NCI-H524 treated with DMSO at 0.1 percent for 48 hours (cell line): ENCODE measurements at regions not wholly inside any gene's neighbourhood (a gene's known extent, or its start where the extent isn't known, plus 50 kb on each side); places are given as distances from the start of the nearest gene placed in this dataset.
"Not testable (repeated sequence)": the region's sequence is repeated elsewhere in the genome, so short reads cannot be mapped to it uniquely, and the experiment has no call there.

Experiments
- DNase-seq: peaks from one replicate; lab custom pipeline; 2025; lab: John Stamatoyannopoulos, UW

DNA sequence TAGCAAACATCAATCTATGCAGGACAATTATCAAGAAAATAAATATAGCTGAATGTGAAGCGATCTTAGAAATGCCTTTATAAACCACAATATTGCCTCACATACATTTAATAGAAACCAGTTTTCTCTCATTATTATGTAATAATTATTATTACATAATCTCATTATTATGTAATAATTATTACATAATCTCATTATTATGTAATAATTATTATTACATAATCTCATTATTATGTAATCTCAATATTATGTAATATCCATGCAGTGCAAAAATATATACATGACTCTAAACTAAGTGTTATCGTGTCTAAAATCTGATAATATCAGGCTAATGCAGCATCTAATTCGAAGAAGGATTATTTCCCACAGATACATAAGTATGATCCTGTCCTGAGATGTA is 563.9 kb upstream of the SEMA6A start:
- no peak for DNase-seq

DNA sequence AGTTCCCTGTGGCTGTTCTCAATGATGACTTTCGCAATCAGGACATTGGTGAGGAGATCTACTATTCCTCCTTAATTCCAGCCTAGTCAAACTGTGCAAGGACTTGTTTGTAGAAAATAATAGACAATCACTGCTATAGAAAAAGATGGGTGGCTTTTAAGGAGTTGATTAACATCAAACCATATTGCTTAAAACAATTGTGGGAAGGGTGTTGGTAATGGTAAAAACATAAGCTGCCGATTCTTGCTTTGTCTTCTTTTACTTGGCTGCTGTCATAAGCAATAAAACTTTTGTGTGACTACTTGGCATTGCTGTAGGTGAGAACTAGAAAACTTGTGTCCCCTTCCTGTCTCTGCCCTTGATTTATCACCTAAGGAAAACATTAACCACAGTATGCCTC is 561.2 kb upstream of the SEMA6A start:
- no peak for DNase-seq

DNA sequence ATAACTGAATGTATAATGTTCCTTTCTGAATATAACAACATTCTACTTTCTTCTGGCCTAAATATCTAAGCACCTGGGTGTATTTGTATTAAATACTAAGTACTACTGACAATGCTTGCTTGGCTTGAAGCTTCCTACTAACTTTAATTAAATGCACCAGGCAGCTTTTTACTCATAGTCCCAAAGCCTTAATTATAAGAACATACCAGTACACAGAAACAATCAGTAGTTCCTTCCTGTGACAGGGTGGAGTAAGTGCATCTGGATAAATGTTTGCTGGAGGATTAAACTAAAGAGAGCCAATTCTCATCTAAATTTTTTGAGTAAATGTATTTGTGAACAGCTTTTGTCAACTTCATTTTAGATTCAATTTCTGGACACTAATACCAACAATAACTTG is 558.6 kb upstream of the SEMA6A start:
- no peak for DNase-seq

DNA sequence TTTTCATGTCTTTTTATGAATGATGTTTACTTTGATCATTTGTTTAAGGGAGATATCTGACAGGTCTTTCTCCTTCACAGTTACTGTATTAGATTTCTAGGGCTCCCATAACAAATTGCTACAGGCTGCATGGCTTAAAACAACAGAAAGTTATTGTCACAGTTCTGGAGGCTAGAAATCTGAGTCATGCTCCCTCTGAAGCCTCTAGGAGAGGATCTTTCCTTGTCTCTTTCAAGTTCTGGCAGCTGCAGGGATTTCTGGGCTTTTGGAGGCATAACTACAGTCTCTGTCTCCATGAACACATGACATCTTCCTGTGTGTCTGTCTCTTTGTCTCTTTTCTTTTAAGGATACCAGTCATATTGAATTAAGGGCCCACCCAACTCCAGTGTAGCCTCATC is 557.3 kb upstream of the SEMA6A start:
- DNase-seq: no peak

DNA sequence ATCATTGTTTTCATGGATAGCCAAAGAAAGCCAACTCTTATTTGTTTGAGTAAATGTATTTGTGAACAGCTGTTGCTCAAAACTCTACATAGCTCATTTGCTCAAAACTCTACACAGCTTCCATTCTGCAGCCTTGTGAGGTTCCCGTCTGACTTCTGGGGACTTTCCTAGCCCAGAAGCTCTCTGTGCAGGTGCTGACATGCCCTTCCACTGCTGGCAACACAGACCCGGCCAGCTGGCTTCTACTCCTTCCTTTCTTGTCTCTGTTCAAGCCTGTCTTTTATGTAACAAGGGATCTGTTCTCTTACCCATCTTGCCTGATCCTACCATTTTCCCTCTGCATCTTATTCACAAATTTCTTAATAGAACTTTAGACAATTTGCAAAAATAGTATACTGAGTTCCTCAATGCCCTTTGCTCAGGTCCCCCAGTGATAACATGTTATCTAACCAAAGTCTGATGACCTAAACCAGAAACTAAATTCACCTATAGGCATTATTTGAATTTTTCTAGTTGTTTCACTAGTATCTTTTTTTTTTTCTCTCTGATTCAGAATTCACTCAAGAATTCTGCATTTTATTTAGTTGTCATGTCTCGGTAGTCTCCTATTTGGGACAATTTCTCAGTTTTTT is 556.5 kb upstream of the SEMA6A start:
- DNase-seq: no peak

DNA sequence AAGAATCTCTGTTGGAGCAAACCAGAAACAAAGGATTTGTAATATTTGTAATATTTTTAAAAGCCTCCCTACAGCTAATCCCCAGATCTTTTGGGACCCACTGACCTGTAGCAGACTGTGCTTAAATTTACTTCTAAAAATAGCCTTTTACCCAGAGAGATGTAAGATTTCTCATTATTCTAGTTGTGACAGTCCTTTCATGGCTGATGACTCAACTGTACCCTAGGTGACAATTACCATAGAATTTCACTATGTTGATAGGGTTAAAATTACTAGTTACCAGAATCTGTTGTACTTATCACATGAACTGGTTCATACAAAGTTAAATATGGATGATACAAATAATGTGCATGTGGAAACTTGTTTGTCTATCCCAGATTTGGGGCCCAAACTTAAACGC is 543.9 kb upstream of the SEMA6A start:
- no peak for DNase-seq

DNA sequence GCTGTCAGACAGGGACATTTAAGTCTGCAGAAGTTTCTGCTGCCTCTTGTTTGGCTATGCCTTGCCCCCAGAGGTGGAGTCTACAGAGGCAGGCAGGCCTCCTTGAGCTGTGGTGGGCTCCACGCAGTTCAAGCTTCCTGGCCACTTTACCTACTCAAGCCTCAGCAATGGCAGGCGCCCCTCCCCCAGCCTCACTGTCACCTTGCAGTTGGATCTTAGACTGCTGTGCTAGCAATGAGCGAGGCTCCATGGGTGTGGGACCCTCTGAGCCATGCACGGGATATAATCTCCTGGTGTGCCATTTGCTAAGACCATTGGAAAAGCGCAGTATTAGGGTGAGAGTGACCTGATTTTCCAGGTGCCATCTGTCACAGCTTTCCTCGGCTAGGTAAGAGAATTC is 542.7 kb upstream of the SEMA6A start:
- DNase-seq: not testable (repeated sequence)

DNA sequence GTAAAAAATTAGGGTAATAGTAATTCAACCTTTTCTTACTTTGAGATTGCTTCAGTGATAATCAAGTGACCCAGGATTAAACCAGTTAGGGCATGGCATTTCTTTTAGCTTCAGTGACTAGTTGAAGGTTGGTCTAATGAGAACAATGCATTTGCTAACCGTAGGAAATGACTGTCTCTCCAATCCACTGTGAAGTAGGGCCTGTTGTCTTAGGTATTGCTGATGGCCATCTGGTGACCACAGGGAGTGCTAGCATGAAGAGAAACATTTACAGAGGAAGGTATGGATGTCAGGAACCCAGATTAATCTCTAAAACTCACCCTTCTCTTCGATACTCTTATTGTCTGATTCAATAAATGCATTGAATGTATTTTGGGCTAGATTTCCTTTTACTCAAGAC is 535.9 kb upstream of the SEMA6A start:
- DNase-seq: no peak

DNA sequence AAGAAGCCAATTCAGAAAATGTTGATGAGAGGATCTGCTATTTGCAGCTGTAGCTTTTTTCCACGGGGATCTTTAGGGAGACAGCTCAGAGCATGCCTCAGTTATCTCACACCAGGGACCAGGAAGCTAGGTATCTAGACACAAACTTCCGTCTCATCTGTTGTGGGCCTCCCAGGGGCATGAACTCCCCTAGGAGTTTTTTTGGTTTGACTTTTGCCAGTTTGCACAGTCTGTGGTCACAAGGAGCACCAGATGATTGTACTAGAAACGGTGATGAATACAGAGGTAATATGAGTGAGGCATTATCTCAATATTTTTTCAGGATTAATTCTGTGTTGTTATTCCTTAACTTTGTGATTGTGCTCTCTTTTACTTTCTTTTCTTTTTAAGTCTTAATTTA is 533.2 kb upstream of the SEMA6A start:
- DNase-seq: no peak

DNA sequence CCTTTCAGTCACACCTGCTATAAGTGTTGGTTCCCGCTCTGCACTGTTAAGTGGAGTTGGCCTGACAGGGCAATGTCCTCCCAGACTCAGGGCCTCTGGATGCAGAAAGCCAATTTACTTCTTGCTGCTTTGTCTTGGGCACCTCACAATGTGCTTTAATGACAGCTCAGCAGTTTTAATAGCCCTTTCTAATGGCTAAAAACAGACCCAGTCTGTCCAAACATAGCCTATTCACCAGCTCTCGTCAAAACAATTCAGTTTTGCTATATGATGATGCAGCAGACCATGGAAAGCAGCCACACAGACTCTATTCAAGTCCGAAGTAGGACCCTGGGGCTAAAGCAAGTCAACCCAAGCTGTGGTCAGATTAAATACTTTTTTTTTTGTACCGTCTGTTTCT is 529.1 kb upstream of the SEMA6A start:
- no peak for DNase-seq

DNA sequence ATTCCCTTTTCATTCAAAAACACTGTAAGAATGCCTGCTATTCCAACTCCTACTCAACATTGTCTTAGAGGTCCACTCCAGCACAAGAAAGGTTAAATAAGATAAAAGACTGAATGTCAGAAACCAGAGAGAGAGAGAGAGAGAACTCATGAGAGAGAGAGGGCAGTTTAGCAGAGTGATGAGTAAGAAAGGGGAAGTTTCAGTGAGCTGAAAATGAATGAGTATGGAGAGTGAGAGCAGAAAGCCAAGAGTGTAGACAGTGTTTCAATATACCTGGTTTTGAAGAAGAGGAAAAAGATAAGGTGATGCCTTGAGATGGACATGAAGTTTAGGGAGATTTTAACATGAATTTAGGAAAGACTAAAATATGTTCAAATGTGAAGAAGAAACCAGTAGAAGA is 528.0 kb upstream of the SEMA6A start:
- DNase-seq: no peak

DNA sequence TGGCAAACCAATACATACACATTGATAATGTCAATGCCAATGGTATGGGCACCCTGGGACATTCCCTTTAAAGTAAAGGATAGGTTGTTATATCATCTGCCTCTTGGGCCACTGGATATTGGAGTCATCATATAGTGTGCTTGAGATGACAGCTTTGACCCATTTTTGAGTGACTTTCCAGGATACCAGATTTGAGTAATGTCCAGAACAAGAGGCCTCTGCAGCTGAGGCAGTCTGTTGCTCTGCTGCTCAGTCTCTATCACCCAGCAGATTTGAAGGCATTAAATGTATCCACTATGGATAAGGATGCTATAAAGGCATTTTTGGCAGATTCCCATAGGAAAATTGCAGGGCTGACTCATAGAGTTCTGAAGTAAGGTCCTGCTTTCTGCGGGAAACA is 525.6 kb upstream of the SEMA6A start:
- no peak for DNase-seq

DNA sequence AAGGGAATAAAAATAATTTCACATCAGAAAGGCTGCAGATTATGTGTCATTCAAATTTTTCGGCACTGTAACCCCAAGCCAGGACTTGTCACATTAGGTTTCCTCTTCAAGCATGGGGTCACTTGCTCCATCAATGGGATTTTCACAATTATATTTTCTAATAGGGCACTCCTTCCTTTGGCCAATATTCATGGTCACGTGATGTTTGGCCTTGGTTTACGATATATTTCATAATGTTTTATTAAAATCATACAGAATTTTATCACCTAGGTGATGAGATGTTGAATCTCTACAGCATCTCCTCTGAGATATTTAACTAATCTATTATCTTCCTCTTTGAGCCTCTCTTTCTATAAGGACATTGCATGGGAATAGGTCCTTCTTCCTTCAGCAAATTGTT is 523.5 kb upstream of the SEMA6A start:
- no peak for DNase-seq

DNA sequence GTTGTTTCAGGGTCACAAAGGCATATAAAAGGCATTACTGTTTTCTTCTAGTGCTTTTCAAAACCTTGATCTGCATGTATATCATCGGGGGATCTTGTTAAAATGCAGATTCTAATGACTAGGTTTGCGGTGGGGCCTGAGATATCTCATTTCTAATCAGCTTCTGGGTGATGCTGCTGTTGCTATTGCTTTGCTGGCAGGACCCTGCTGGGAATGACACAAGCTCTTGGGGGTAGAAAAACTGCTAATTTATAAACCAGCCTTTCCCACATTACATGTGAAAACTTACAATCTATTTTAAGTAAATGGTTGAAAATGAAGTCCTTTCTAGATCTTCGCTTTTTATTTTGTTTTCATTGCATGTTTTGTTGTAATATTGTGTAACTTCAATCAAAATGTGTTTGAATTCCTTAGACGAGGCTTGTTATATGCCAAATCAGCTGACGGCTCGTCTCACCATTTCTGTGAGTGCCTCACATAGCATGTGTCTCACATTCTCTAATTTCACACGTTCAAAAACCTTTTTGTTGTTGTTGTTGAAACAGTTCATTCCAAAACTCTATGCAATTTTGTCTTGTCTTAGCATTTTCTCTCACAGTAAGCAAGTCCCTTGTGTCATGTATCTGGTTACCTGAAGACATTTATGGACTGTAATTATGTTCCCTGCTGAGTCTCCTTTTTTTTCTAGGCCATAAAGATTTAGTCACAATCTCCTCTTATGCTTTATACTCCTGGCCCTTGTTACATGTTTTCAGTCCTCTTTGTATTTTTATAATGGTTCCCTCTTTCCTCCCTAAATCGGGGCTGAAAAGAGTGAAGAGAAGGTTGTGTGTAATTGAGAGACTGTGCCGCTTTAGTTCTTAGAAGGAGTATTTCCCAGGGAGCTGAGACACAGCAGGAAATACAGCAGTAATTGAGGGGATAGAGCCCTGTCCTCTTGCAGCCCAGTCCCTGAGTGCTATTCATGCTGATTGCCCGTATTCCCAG is 521.0 kb upstream of the SEMA6A start:
- no peak for DNase-seq

DNA sequence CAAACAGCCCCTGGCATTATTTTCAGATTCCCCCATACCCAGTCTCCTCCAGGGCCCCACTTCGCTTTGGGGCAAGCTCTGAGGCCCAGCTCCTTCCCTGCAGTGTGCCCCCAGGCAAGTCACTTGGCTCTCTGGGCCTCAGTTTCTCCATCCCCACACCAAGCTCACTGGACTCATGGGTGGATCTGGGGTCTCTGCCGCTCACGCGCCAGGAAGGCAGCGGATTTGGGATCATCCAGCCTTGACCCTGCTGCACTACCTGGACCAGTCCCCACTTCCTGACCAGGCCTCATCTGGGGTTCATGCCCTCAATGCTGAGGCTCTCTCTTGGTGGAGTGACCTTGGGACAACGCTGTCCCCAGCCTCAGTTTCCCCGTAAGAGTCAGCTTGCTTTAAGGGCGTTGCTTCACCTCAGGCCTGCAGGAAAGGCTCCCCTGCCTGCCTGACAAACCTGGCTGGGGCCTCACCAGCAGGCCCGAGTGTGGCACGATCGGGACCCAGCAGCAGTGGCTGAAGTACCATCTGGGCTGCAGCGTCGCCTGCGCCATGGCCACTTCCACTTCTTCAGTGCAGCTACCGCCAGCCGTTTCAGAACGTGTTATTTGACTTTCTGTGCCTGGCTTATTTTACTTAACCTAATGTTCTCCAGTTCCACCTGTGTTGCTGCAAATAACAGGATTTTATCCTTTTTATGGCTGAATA is 519.6 kb upstream of the SEMA6A start:
- no peak for DNase-seq

DNA sequence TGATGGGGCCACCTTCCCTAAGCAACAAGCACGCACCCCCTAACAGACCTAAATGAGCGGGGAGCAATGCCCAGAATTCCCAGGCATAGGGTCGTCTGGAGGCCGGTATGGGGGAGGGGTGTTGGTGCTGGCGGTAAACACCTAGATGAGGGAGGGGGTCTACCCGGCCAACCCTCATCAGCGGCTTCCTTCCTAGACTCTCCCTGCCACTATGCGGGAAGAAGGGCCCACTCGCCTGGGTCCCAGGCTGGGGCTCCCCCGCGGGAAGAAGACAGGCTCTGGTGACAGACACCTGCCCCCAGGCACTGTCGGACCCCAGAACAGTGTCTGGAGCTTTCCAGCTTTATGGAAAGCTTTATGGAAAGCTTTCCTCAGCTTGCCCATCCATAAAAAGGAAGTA is 519.0 kb upstream of the SEMA6A start:
- no peak for DNase-seq

DNA sequence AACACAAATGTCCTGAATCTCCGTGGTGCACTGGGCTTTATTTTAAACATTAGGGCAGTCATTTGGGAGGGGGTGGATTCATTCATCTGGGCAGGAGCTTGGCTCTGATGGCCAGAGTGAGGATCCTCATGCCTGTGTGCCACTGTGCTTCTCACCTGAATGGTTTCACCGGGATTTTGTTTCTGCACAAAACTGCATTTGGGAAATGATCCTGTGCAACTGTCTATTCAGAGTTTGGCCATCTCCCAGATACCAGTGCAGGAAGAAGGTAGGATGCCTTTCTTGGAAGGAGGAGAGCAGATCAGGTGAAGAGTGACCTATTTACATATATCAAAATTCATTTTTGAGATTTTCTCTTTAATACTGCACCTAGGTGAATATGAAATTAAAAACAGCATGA is 514.4 kb upstream of the SEMA6A start:
- DNase-seq: no peak

DNA sequence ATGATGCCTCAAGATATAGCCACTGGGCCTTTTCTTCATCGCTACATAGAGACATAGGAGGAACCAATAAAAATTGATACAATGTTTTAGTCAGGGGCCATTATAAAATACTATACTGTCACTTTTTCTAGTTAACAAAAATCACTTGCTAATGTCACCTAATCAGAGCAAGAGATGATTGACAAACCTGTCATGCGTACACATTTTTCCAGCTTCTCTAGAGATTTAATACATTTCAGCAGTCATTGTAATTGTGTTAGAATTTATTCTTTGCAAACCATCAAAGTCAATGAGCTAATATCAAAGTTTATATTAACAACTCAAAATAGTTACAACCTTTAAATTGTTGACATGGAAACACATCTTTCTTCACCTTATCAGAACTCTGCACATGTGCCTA is 513.6 kb upstream of the SEMA6A start:
- no peak for DNase-seq

DNA sequence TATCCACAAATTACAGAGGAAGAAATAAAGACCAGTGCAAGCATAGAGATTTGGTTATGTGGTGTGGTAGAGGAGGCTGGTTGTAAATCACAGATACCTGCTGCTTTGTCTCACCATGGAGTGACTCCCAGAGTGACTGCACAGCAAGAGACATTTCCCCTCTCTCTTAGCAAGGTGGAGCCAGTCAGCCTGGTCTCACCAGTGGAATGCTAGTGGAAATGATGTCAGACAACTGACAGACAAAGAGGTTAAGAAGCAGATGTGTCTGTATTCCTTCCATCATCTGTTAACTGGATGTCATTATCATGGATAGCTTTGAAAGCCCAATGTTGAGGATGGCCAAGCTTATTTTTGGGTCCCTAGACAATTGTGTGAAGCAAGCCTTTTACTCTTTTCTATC is 509.4 kb upstream of the SEMA6A start:
- no peak for DNase-seq

DNA sequence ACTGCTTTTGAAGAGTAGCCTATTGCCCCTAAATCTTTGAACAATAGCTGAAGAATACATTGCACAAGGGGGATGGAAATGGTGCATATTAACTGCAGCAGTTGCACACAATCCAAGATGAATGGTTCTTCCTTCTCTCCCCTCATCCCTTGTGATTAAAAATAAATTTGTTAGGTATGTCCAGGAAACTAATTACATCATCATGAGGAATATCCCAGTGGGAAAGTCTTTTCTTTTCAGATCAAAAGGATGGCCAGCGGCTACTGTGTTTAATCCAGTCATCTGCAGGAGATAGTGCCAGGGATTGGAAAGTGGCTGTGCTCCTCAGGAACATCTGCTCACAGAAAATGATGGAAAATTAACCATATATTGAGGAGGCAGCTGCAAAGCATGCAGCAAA is 508.4 kb upstream of the SEMA6A start:
- DNase-seq: no peak

DNA sequence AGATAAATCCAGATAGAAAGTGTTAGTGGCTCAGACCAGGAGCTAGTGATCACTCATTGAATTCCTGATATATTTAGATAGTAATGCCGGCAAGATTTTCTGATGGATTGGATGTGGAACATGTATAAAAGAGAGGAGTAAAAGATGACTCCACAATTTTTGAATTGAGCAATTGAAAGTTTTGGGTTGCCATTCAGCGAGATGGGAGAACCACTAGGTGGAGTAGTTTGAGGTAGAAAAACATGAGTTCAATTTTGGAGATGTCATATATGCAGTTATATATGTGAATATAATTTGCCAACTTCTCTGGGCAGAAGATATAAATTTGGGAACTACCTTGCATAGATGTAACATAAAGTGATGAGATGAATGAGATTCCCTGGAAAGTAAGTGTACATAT is 502.5 kb upstream of the SEMA6A start:
- no peak for DNase-seq

DNA sequence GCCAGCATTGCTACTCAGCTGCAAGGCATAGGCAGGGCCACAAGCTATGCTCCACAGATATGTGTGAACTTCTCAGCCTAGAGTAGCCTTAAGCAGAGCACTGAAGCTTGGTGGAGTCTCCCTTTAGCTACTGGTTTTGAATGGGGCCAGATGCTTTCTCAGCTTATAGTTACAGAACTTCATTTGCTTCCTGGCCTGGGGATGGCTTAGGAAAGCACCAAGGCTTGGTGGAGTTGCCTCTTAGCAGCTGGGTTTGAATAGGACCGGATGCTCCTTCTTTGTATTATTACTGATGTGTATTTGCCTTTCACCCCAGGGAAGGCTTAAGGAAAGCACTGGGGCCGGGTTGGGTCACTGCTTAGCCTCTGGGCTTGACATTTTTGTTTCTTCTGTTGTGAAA is 497.8 kb upstream of the SEMA6A start:
- no peak for DNase-seq

DNA sequence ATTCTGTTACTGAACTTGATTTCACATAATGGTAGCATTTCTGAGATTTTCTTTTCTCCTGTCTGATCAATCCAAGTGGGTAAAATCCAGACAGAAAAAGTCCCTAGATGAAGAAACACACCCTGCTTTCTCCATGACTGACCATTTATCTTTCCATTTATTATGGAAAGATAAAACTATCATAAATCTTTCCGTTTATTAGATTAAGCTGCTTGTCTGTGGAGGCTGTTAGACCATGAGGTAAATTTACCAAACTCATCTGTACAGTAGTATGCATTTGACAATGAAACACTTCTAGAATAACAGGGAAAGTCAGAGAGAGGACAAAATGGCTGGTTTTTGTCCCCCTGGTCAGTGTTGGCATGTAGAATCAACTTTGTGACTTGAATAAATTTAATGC is 491.2 kb upstream of the SEMA6A start:
- DNase-seq: no peak
